Mammary epithelial cell (primary cell): ENCODE measurements at regions not wholly inside any gene's neighbourhood (a gene's known extent, or its start where the extent isn't known, plus 50 kb on each side); places are given as distances from the start of the nearest gene placed in this dataset.

ENCODE experiments used
- EZH2 ChIP-seq: IDR thresholded peaks from 2 replicates; pipeline ENCODE4 v1.6.1; 2012; ENCODE audit warnings: low read length, inconsistent platforms, borderline replicate concordance
- TF ChIP-seq, protein P1 (sequence below), 2 donors: IDR thresholded peaks in 1 of 2; conservative IDR thresholded peaks in 1 of 2; 2 replicates each; pipeline ENCODE4 v1.5.1; 2011 to 2012; ENCODE audit warnings: inconsistent platforms in 2 of 2, low read length in 2 of 2, mild to moderate bottlenecking in 2 of 2, control low read depth in 1 of 2, low read depth in 1 of 2; ENCODE audit not compliant: insufficient read depth in 1 of 2; ENCODE audit errors: extremely low read depth in 1 of 2

DNA sequence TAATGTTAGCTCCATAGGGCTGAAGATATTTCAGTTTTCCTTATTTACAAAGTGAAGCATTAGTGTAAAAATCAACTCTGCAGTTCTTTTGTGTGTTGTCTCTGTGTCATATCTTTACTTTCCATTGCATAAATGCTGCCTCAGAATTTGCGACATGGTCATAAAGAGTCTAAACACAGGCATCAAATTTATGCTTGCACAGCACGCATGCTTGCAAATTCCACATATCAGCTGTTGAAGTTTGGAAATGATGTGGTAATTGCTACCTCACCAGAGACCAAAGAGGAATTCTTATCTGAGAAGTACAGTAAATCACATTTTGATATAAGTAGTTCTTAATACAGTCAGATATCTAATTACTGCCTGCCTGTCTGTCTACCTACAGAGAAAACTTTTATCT is 348.2 kb upstream of the GRM3 start:
- TF ChIP-seq, protein P1, sequence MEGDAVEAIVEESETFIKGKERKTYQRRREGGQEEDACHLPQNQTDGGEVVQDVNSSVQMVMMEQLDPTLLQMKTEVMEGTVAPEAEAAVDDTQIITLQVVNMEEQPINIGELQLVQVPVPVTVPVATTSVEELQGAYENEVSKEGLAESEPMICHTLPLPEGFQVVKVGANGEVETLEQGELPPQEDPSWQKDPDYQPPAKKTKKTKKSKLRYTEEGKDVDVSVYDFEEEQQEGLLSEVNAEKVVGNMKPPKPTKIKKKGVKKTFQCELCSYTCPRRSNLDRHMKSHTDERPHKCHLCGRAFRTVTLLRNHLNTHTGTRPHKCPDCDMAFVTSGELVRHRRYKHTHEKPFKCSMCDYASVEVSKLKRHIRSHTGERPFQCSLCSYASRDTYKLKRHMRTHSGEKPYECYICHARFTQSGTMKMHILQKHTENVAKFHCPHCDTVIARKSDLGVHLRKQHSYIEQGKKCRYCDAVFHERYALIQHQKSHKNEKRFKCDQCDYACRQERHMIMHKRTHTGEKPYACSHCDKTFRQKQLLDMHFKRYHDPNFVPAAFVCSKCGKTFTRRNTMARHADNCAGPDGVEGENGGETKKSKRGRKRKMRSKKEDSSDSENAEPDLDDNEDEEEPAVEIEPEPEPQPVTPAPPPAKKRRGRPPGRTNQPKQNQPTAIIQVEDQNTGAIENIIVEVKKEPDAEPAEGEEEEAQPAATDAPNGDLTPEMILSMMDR (conservative IDR thresholded peaks at IDR 0.05 in 1 of 2, IDR thresholded peaks at IDR 0.05 in 1 of 2; ENCODE audit: extremely low read depth in 1 of 2, insufficient read depth in 1 of 2, low read depth in 1 of 2, low read length in 2 of 2) = no peak
- TF ChIP-seq EZH2 = no peak
